K562 (cell line): ENCODE measurements at regions not wholly inside any gene's neighbourhood (a gene's known extent, or its start where the extent isn't known, plus 50 kb on each side); places are given as distances from the start of the nearest gene placed in this dataset.
A peak's percentile ranks its signal among the peaks of the same experiment; 100 is the strongest.

Experiments
- CEBPB ChIP-seq: fragments of 450-650 bp; IDR thresholded peaks from 2 replicates; pipeline ENCODE4 v1.6.1; 2016; ENCODE audit warnings: missing genetic modification characterization, missing compliant biosample characterization
- GTF2E2 ChIP-seq: fragments of 200-800 bp; sonication (Bioruptor generic); IDR thresholded peaks from 2 replicates; pipeline ENCODE4 v1.6.1; 2016; ENCODE audit warnings: missing genetic modification characterization, missing compliant biosample characterization
- HMG20B ChIP-seq: fragments of 250-450 bp; sonication (Bioruptor Pico); IDR thresholded peaks from 2 replicates; pipeline ENCODE4 v1.5.0; 2021; ENCODE audit warnings: mild to moderate bottlenecking
- LCOR ChIP-seq: sonication (generic); formaldehyde crosslinking; IDR thresholded peaks from 2 replicates; pipeline ENCODE4 v1.8.0; 2022; ENCODE audit warnings: mild to moderate bottlenecking, missing genetic modification reagents
- NFE2 ChIP-seq: IDR thresholded peaks from 2 replicates; pipeline ENCODE4 v1.6.1; 2014; ENCODE audit warnings: antibody characterized with exemption, low read depth
- NFRKB ChIP-seq: fragments of 450-650 bp; IDR thresholded peaks from 2 replicates; pipeline ENCODE4 v1.6.1; 2016; ENCODE audit warnings: low read depth
- RAD21 ChIP-seq, 2 experiments: fragments of 250-450 bp in 1 of 2; fragments of 450-650 bp in 1 of 2; sonication (Bioruptor Pico) in 1 of 2; formaldehyde crosslinking in 1 of 2; IDR thresholded peaks in 1 of 2; conservative IDR thresholded peaks in 1 of 2; 2 replicates each; pipeline versions ENCODE4 v1.4.0 to v1.8.0; 2020 to 2022; ENCODE audit warnings: mild to moderate bottlenecking in 2 of 2, moderate library complexity in 1 of 2
- SETDB1 ChIP-seq: IDR thresholded peaks from one replicate; pipeline ENCODE4 v1.6.1; 2012; ENCODE audit warnings: low read length, control low read depth, inconsistent platforms
- SNIP1 ChIP-seq: fragments of 450-650 bp; IDR thresholded peaks from 2 replicates; pipeline ENCODE4 v1.7.1; 2017; ENCODE audit warnings: low read depth, mild to moderate bottlenecking
- SRSF7 ChIP-seq: fragments of 200-400 bp; formaldehyde crosslinking; optimal IDR thresholded peaks from 2 replicates; pipeline ENCODE3; 2017; ENCODE audit warnings: mild to moderate bottlenecking, low read depth, low read length
- WHSC1 ChIP-seq: IDR thresholded peaks from one replicate; pipeline ENCODE4 v1.6.1; 2012; ENCODE audit warnings: low read length, control low read depth, inconsistent platforms
- ZBTB33 ChIP-seq: sonication (generic); formaldehyde crosslinking; IDR thresholded peaks from 2 replicates; pipeline ENCODE4 v1.8.1; 2023; ENCODE audit warnings: mild to moderate bottlenecking, missing genetic modification reagents
- ZC3H8 ChIP-seq: fragments of 450-650 bp; IDR thresholded peaks from 2 replicates; pipeline ENCODE4 v1.6.1; 2017
- ZNF584 ChIP-seq: fragments of 200-800 bp; sonication (Bioruptor generic); IDR thresholded peaks from 2 replicates; pipeline ENCODE4 v1.6.1; 2016; ENCODE audit warnings: low read depth, mild to moderate bottlenecking, missing genetic modification characterization, missing compliant biosample characterization
- TF ChIP-seq, protein P1 (sequence below), 2 experiments: fragments of 450-650 bp; formaldehyde crosslinking in 1 of 2; IDR thresholded peaks; 2 replicates each; pipeline versions ENCODE4 v1.4.0 to v1.6.1; 2014 to 2020; ENCODE audit warnings: mild to moderate bottlenecking in 2 of 2, borderline replicate concordance in 1 of 2, low read depth in 1 of 2
- TF ChIP-seq, protein P2 (sequence below): fragments of 250-450 bp; sonication (Bioruptor Pico); IDR thresholded peaks from 2 replicates; pipeline ENCODE4 v1.4.0; 2020; ENCODE audit warnings: mild to moderate bottlenecking, moderate library complexity, borderline replicate concordance

GRCh38 chr7:114081606-114082425, 163.0 kb upstream of the PPP1R3A start (continued):
- TF ChIP-seq, protein P1, sequence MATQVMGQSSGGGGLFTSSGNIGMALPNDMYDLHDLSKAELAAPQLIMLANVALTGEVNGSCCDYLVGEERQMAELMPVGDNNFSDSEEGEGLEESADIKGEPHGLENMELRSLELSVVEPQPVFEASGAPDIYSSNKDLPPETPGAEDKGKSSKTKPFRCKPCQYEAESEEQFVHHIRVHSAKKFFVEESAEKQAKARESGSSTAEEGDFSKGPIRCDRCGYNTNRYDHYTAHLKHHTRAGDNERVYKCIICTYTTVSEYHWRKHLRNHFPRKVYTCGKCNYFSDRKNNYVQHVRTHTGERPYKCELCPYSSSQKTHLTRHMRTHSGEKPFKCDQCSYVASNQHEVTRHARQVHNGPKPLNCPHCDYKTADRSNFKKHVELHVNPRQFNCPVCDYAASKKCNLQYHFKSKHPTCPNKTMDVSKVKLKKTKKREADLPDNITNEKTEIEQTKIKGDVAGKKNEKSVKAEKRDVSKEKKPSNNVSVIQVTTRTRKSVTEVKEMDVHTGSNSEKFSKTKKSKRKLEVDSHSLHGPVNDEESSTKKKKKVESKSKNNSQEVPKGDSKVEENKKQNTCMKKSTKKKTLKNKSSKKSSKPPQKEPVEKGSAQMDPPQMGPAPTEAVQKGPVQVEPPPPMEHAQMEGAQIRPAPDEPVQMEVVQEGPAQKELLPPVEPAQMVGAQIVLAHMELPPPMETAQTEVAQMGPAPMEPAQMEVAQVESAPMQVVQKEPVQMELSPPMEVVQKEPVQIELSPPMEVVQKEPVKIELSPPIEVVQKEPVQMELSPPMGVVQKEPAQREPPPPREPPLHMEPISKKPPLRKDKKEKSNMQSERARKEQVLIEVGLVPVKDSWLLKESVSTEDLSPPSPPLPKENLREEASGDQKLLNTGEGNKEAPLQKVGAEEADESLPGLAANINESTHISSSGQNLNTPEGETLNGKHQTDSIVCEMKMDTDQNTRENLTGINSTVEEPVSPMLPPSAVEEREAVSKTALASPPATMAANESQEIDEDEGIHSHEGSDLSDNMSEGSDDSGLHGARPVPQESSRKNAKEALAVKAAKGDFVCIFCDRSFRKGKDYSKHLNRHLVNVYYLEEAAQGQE (IDR thresholded peaks at IDR 0.05; ENCODE audit: borderline replicate concordance), result peak; percentile 34; the same call in 1 of the 2 replicates
- TF ChIP-seq, protein P1 (CRISPR knock-in tag; IDR thresholded peaks at IDR 0.05; ENCODE audit: low read depth), result no peak
- no peak for TF ChIP-seq NFE2
- TF ChIP-seq SNIP1, result no peak
- TF ChIP-seq LCOR (CRISPR knock-in tag), result no peak
- no peak for TF ChIP-seq HMG20B (CRISPR knock-in tag)
- no peak for TF ChIP-seq ZC3H8
- no peak for TF ChIP-seq NFRKB
- TF ChIP-seq SRSF7, result no peak
- TF ChIP-seq, protein P2, sequence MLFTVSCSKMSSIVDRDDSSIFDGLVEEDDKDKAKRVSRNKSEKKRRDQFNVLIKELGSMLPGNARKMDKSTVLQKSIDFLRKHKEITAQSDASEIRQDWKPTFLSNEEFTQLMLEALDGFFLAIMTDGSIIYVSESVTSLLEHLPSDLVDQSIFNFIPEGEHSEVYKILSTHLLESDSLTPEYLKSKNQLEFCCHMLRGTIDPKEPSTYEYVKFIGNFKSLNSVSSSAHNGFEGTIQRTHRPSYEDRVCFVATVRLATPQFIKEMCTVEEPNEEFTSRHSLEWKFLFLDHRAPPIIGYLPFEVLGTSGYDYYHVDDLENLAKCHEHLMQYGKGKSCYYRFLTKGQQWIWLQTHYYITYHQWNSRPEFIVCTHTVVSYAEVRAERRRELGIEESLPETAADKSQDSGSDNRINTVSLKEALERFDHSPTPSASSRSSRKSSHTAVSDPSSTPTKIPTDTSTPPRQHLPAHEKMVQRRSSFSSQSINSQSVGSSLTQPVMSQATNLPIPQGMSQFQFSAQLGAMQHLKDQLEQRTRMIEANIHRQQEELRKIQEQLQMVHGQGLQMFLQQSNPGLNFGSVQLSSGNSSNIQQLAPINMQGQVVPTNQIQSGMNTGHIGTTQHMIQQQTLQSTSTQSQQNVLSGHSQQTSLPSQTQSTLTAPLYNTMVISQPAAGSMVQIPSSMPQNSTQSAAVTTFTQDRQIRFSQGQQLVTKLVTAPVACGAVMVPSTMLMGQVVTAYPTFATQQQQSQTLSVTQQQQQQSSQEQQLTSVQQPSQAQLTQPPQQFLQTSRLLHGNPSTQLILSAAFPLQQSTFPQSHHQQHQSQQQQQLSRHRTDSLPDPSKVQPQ, result no peak
- TF ChIP-seq ZBTB33, result no peak
- TF ChIP-seq SETDB1, result no peak
- TF ChIP-seq RAD21 (CRISPR knock-in tag; conservative IDR thresholded peaks at IDR 0.05 in 1 of 2, IDR thresholded peaks at IDR 0.05 in 1 of 2), result peak; percentile 77 to 79
- TF ChIP-seq CEBPB, result peak; percentile 88
- no peak for TF ChIP-seq ZNF584 (CRISPR knock-in tag)
- no peak for TF ChIP-seq GTF2E2
- TF ChIP-seq WHSC1, result no peak
